Colonic mucosa (tissue), 4 donors: ENCODE measurements at regions not wholly inside any gene's neighbourhood (a gene's known extent, or its start where the extent isn't known, plus 50 kb on each side); places are given as distances from the start of the nearest gene placed in this dataset.

Source experiments
- DNase-seq: peaks from one replicate; pipeline ENCODE4 v3.0.0-alpha.2; 2020
- H3K27ac ChIP-seq: fragments of 200-600 bp; one replicate; pipeline ENCODE4 v1.8.0; 2021
- H3K27me3 ChIP-seq: fragments of 200-600 bp; one replicate; pipeline ENCODE4 v1.8.0; 2021
- H3K36me3 ChIP-seq: fragments of 200-600 bp; one replicate; pipeline ENCODE4 v1.8.0; 2021
- H3K4me1 ChIP-seq: fragments of 200-600 bp; one replicate; pipeline ENCODE4 v1.8.0; 2021; ENCODE audit warnings: mild to moderate bottlenecking
- H3K4me3 ChIP-seq: fragments of 200-600 bp; one replicate; pipeline ENCODE4 v1.8.0; 2021
- H3K9ac ChIP-seq, 2 donors: one replicate each; pipeline ENCODE4 v1.7.0; 2013; ENCODE audit warnings: control low read depth in 2 of 2, low read depth in 2 of 2, low read length in 2 of 2
- H3K9me3 ChIP-seq: fragments of 200-600 bp; one replicate; pipeline ENCODE4 v1.8.0; 2021
- intact Hi-C: fragments of 100-400 bp; cut with DNase I; formaldehyde crosslinking; loops from one replicate; pipeline ENCODE4 v1.14.1; 2022
- TF ChIP-seq, protein P1 (sequence below): fragments of 200-600 bp; IDR thresholded peaks from one replicate; pipeline ENCODE4 v1.8.0; 2022; ENCODE audit warnings: antibody characterized with exemption, mild to moderate bottlenecking
- donor health status: healthy.
- donor health status: DM: no; HTN: no; CAD: no.
- donor health status: DM: no; HTN: no; CAD: no.

GRCh38 chr1:82218846-82219245 lies 418.1 kb downstream of the ADGRL2 start:
- H3K27ac ChIP-seq, result no peak overlapping the region
- TF ChIP-seq, protein P1, sequence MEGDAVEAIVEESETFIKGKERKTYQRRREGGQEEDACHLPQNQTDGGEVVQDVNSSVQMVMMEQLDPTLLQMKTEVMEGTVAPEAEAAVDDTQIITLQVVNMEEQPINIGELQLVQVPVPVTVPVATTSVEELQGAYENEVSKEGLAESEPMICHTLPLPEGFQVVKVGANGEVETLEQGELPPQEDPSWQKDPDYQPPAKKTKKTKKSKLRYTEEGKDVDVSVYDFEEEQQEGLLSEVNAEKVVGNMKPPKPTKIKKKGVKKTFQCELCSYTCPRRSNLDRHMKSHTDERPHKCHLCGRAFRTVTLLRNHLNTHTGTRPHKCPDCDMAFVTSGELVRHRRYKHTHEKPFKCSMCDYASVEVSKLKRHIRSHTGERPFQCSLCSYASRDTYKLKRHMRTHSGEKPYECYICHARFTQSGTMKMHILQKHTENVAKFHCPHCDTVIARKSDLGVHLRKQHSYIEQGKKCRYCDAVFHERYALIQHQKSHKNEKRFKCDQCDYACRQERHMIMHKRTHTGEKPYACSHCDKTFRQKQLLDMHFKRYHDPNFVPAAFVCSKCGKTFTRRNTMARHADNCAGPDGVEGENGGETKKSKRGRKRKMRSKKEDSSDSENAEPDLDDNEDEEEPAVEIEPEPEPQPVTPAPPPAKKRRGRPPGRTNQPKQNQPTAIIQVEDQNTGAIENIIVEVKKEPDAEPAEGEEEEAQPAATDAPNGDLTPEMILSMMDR, result no peak
- no peaks in the 10 kb centered on the region for H3K27me3 ChIP-seq
- no peak overlapping the region for H3K4me3 ChIP-seq
- no peaks in the 10 kb centered on the region for H3K4me1 ChIP-seq
- no peak for DNase-seq
- intact Hi-C loops, result no loop called here
- no peaks in the 10 kb centered on the region for H3K9me3 ChIP-seq
- H3K9ac ChIP-seq, result no peak overlapping the region
- no peaks in the 10 kb centered on the region for H3K36me3 ChIP-seq

DNA sequence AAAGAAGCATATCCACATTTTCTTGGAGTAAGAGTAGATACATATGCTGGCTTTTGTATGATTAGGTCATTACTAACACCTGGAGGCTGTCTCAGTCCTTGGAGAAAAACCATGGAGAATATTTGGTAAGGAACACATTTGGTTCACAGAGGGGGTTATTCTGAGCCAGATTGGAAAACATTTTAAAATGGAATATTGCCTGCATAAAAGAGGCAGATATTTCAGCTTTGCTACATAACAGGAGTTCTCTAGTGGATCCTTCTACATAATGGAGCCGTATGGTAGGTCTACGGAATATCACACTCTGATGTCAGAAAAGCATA lies 415.1 kb downstream of the ADGRL2 start:
- Histone ChIP-seq H3K36me3 (no peaks in the 10 kb centered on the region), H3K27ac (no peak overlapping the region), H3K4me1 (no peaks in the 10 kb centered on the region), H3K27me3 (no peaks in the 10 kb centered on the region), H3K9ac (no peak overlapping the region), H3K4me3 (no peak overlapping the region), H3K9me3 (no peaks in the 10 kb centered on the region)
- DNase-seq, result no peak
- TF ChIP-seq, protein P1, result no peak
- intact Hi-C loops, result no loop called here

GRCh38 chr1:82215056-82215852 lies 414.5 kb downstream of the ADGRL2 start:
- DNase-seq, result no peak
- no peak overlapping the region for H3K27ac ChIP-seq
- H3K4me3 ChIP-seq, result no peak overlapping the region
- H3K36me3 ChIP-seq, result no peaks in the 10 kb centered on the region
- no peaks in the 10 kb centered on the region for H3K9me3 ChIP-seq
- TF ChIP-seq, protein P1, result no peak
- intact Hi-C loops, result no loop called here
- H3K4me1 ChIP-seq, result no peaks in the 10 kb centered on the region
- H3K9ac ChIP-seq, result no peak overlapping the region
- no peaks in the 10 kb centered on the region for H3K27me3 ChIP-seq

GRCh38 chr1:82214606-82215005 lies 413.9 kb downstream of the ADGRL2 start:
- DNase-seq, result no peak
- intact Hi-C loops, result no loop called here
- H3K4me1 ChIP-seq, result no peaks in the 10 kb centered on the region
- H3K27ac ChIP-seq, result no peak overlapping the region
- H3K4me3 ChIP-seq, result no peak overlapping the region
- TF ChIP-seq, protein P1, result no peak
- H3K36me3 ChIP-seq, result no peaks in the 10 kb centered on the region
- no peaks in the 10 kb centered on the region for H3K27me3 ChIP-seq
- H3K9me3 ChIP-seq, result no peaks in the 10 kb centered on the region
- no peak overlapping the region for H3K9ac ChIP-seq

DNA sequence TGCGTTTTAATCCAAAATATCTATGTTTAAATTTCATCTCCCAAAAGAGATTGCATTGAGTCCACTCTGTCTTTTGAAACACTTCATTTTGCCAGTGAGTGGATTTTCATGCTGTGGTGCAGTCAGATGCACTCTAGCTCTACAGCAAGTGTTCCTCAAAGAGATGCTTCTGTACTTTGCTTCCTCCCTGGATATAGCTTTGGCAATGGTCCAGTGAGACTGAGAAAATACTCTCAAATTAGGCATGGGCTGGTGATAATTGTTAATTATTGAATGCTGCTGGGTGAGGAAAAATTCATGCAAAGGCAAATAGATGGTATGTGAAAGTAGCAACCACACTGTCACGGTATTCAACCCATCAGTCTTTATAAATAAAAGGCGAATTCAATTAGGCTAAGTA lies 396.9 kb downstream of the ADGRL2 start:
- Histone ChIP-seq H3K36me3 (no peaks in the 10 kb centered on the region), H3K27me3 (no peaks in the 10 kb centered on the region), H3K4me1 (no peaks in the 10 kb centered on the region), H3K9ac (no peak overlapping the region), H3K9me3 (no peaks in the 10 kb centered on the region), H3K4me3 (no peak overlapping the region), H3K27ac (no peak overlapping the region)
- intact Hi-C loops, result no loop called here
- DNase-seq, result no peak
- TF ChIP-seq, protein P1, result no peak
